WTC11 (cell line): ENCODE measurements at regions not wholly inside any gene's neighbourhood (a gene's known extent, or its start where the extent isn't known, plus 50 kb on each side); places are given as distances from the start of the nearest gene placed in this dataset.

Experiments
- ATAC-seq: fragments of 200-7000 bp; cut with Tn5 transposase; 2 replicates; pipeline ENCODE4 v1.10.0; 2021; ENCODE audit warnings: mild to moderate bottlenecking, moderate library complexity
- CTCF ChIA-PET: fragments of 300-600 bp; sonication (Branson Sonifier 250); formaldehyde crosslinking; loops from one replicate; lab custom pipeline; 2021; ENCODE audit warnings: antibody characterized with exemption; lab: Charles Lee
- POLR2A ChIA-PET: fragments of 350-600 bp; sonication (Branson Sonifier 250); formaldehyde crosslinking; loops from one replicate; lab custom pipeline; 2021; ENCODE audit warnings: antibody characterized with exemption; lab: Charles Lee
- DNase-seq: peaks from one replicate; pipeline ENCODE4 v3.0.0; 2021; ENCODE audit warnings: low spot score
- H3K27ac Mint-ChIP-seq: 2 replicates; pipeline ENCODE4 v1.8.0; 2021; ENCODE audit warnings: mixed read lengths
- H3K27me3 Mint-ChIP-seq: 2 replicates; pipeline ENCODE4 v1.8.0; 2021; ENCODE audit warnings: low read depth, mild to moderate bottlenecking, moderate library complexity, mixed read lengths
- H3K36me3 Mint-ChIP-seq: 2 replicates; pipeline ENCODE4 v1.8.0; 2021; ENCODE audit warnings: mixed read lengths
- H3K4me1 Mint-ChIP-seq: 2 replicates; pipeline ENCODE4 v1.8.0; 2022; ENCODE audit warnings: mixed read lengths
- H3K4me3 Mint-ChIP-seq: 2 replicates; pipeline ENCODE4 v1.8.0; 2021; ENCODE audit warnings: mild to moderate bottlenecking, moderate library complexity, mixed read lengths
- H3K9me3 Mint-ChIP-seq: 2 replicates; pipeline ENCODE4 v1.8.0; 2021; ENCODE audit warnings: mixed read lengths
- AFF4 ChIP-seq: sonication (generic); formaldehyde crosslinking; IDR thresholded peaks from 2 replicates; pipeline ENCODE4 v1.8.1; 2023; ENCODE audit warnings: mild to moderate bottlenecking, missing genetic modification reagents, borderline replicate concordance
- CREB1 ChIP-seq: sonication (generic); formaldehyde crosslinking; IDR thresholded peaks from 2 replicates; pipeline ENCODE4 v1.8.0; 2023; ENCODE audit warnings: mild to moderate bottlenecking, missing genetic modification reagents
- ESRRA ChIP-seq: sonication (generic); formaldehyde crosslinking; IDR thresholded peaks from 2 replicates; pipeline ENCODE4 v1.8.1; 2022; ENCODE audit warnings: mild to moderate bottlenecking, missing genetic modification reagents, borderline replicate concordance
- MYBL2 ChIP-seq: sonication (generic); formaldehyde crosslinking; IDR thresholded peaks from 2 replicates; pipeline ENCODE4 v1.8.1; 2023; ENCODE audit warnings: mild to moderate bottlenecking, moderate library complexity, missing genetic modification reagents
- NFATC4 ChIP-seq: fragments of 250-450 bp; sonication (Bioruptor Pico); IDR thresholded peaks from 2 replicates; pipeline ENCODE4 v1.9.0; 2021; ENCODE audit warnings: mild to moderate bottlenecking
- NR3C1 ChIP-seq: sonication (generic); formaldehyde crosslinking; conservative IDR thresholded peaks from 2 replicates; pipeline ENCODE4 v1.8.1; 2023; ENCODE audit warnings: low read depth, mild to moderate bottlenecking, missing genetic modification reagents
- ZNF138 ChIP-seq: sonication (generic); formaldehyde crosslinking; conservative IDR thresholded peaks from 2 replicates; pipeline ENCODE4 v1.8.1; 2022; ENCODE audit warnings: mild to moderate bottlenecking, moderate library complexity, missing genetic modification reagents
- ZNF281 ChIP-seq: sonication (generic); formaldehyde crosslinking; IDR thresholded peaks from 2 replicates; pipeline ENCODE4 v1.8.0; 2023; ENCODE audit warnings: mild to moderate bottlenecking, missing genetic modification reagents
- ZNF396 ChIP-seq: fragments of 250-450 bp; sonication (Bioruptor Pico); IDR thresholded peaks from 2 replicates; pipeline ENCODE4 v1.8.0; 2021; ENCODE audit warnings: mild to moderate bottlenecking, moderate library complexity, borderline replicate concordance
- ZNF423 ChIP-seq: fragments of 250-450 bp; sonication (Bioruptor Pico); IDR thresholded peaks from 2 replicates; pipeline ENCODE4 v2.1.2; 2022; ENCODE audit warnings: mild to moderate bottlenecking, moderate library complexity
- ZNF425 ChIP-seq: fragments of 250-450 bp; sonication (Bioruptor Pico); conservative IDR thresholded peaks from 2 replicates; pipeline ENCODE4 v1.9.0; 2021; ENCODE audit warnings: mild to moderate bottlenecking
- ZNF512 ChIP-seq: sonication (generic); formaldehyde crosslinking; IDR thresholded peaks from 2 replicates; pipeline ENCODE4 v1.8.1; 2022; ENCODE audit warnings: missing genetic modification reagents, borderline replicate concordance
- ZNF532 ChIP-seq: fragments of 250-450 bp; sonication (Bioruptor Pico); IDR thresholded peaks from 2 replicates; pipeline ENCODE4 v1.9.0; 2021; ENCODE audit warnings: mild to moderate bottlenecking, borderline replicate concordance
- ZNF671 ChIP-seq: fragments of 250-450 bp; sonication (Bioruptor Pico); IDR thresholded peaks from 2 replicates; pipeline ENCODE4 v1.8.0; 2021; ENCODE audit warnings: mild to moderate bottlenecking

GRCh38 chr9:126112135-126112720, 214.4 kb upstream of the MVB12B start:
- no peak for DNase-seq
- CTCF ChIA-PET = interaction anchor here (1.0 kb wide), 1 partner anchor 34 kb away, joined by 5 read pairs; no protein-coding TSS in a partner anchor
- POLR2A ChIA-PET = no interaction called here

GRCh38 chr9:126113176-126113575, 213.5 kb upstream of the MVB12B start:
- Mint-ChIP-seq H3K27ac (no peak overlapping the region), H3K9me3 (no peaks in the 10 kb centered on the region), H3K4me1 (no peaks in the 10 kb centered on the region), H3K4me3 (no peak overlapping the region), H3K36me3 (no peaks in the 10 kb centered on the region), H3K27me3 (peaks cover 4% of the 10 kb centered on the region)
- TF ChIP-seq NFATC4 (CRISPR knock-in tag) = no peak
- no peak for TF ChIP-seq ZNF423 (CRISPR knock-in tag)
- ChIA-PET POLR2A (no interaction called here), CTCF (interaction anchor here (1.0 kb wide), 1 partner anchor 33 kb away, joined by 5 read pairs; no protein-coding TSS in a partner anchor)
- DNase-seq (no peak), ATAC-seq (no peak)

More at GRCh38 chr9:126112135-126112720, 214.4 kb upstream of the MVB12B start:
- no peak for ATAC-seq
- H3K27me3 Mint-ChIP-seq = peaks cover 8% of the 10 kb centered on the region
- no peak for TF ChIP-seq ZNF671 (CRISPR knock-in tag)
- no peak for TF ChIP-seq CREB1
- no peak for TF ChIP-seq ZNF532 (CRISPR knock-in tag)
- H3K27ac Mint-ChIP-seq = no peak overlapping the region
- no peaks in the 10 kb centered on the region for H3K36me3 Mint-ChIP-seq
- H3K4me1 Mint-ChIP-seq = no peaks in the 10 kb centered on the region
- no peaks in the 10 kb centered on the region for H3K9me3 Mint-ChIP-seq
- H3K4me3 Mint-ChIP-seq = no peak overlapping the region

GRCh38 chr9:126113756-126114408, 212.7 kb upstream of the MVB12B start:
- Mint-ChIP-seq H3K4me1 (no peaks in the 10 kb centered on the region), H3K9me3 (no peaks in the 10 kb centered on the region)
- CTCF ChIA-PET = no interaction called here
- TF ChIP-seq ZNF671 (CRISPR knock-in tag) (no peak), NR3C1 (CRISPR knock-in tag) (no peak), AFF4 (no peak), ZNF281 (CRISPR knock-in tag) (no peak), ZNF425 (no peak), ZNF396 (CRISPR knock-in tag) (no peak), CREB1 (no peak), ESRRA (CRISPR knock-in tag) (no peak), MYBL2 (CRISPR knock-in tag) (no peak), ZNF512 (CRISPR knock-in tag) (no peak), ZNF138 (no peak)

More at GRCh38 chr9:126113756-126114408, 212.7 kb upstream of the MVB12B start:
- ATAC-seq = no peak
- peaks cover 4% of the 10 kb centered on the region for H3K27me3 Mint-ChIP-seq
- no peak overlapping the region for H3K27ac Mint-ChIP-seq
- DNase-seq = no peak
- POLR2A ChIA-PET = no interaction called here
- no peak overlapping the region for H3K4me3 Mint-ChIP-seq
- no peaks in the 10 kb centered on the region for H3K36me3 Mint-ChIP-seq
